OCI-LY3 (cell line): ENCODE measurements at regions not wholly inside any gene's neighbourhood (a gene's known extent, or its start where the extent isn't known, plus 50 kb on each side); places are given as distances from the start of the nearest gene placed in this dataset.

Experiments
- H2AFZ ChIP-seq: fragments of 200-600, 300-600 bp; shearing (Covaris generic); 2 replicates; pipeline ENCODE4 v1.6.0; 2014; ENCODE audit warnings: antibody characterized with exemption, low read depth, low read length
- H3K27ac ChIP-seq: fragments of 200-600, 300-600 bp; sonication (generic); 2 replicates; pipeline ENCODE4 v1.5.1; 2014; ENCODE audit warnings: mild to moderate bottlenecking, low read length, moderate library complexity, mixed read lengths
- H3K27me3 ChIP-seq: fragments of 200-600, 300-600 bp; sonication (generic); 2 replicates; pipeline ENCODE4 v1.6.1; 2014; ENCODE audit warnings: low read depth, low read length, mixed read lengths
- H3K36me3 ChIP-seq: fragments of 200-600, 300-600 bp; sonication (generic); replicated peaks from 2 replicates; pipeline ENCODE3; 2014; ENCODE audit warnings: low read depth, low read length, mixed read lengths
- H3K4me1 ChIP-seq: fragments of 300-600, 200-600 bp; sonication (generic); 2 replicates; pipeline ENCODE4 v1.6.1; 2014; ENCODE audit warnings: low read length, mixed read lengths
- H3K4me2 ChIP-seq: fragments of 200-600, 300-600 bp; sonication (generic); 2 replicates; pipeline ENCODE4 v1.6.1; 2014; ENCODE audit warnings: low read length, mixed read lengths
- H3K4me3 ChIP-seq: fragments of 300-600, 200-600 bp; sonication (generic); 2 replicates; pipeline ENCODE4 v1.5.1; 2014; ENCODE audit warnings: antibody characterized with exemption, mild to moderate bottlenecking, low read length, moderate library complexity
- H3K79me2 ChIP-seq: fragments of 300-600, 200-600 bp; shearing (Covaris generic); 2 replicates; pipeline ENCODE4 v1.6.1; 2014; ENCODE audit warnings: mild to moderate bottlenecking, low read length, mixed read lengths
- H3K9ac ChIP-seq: fragments of 300-600, 200-600 bp; shearing (Covaris generic); 2 replicates; pipeline ENCODE4 v1.6.0; 2014; ENCODE audit warnings: mild to moderate bottlenecking, low read length, moderate library complexity
- H3K9me3 ChIP-seq: fragments of 200-600, 300-600 bp; shearing (Covaris generic); 2 replicates; pipeline ENCODE4 v1.6.1; 2014; ENCODE audit warnings: low read length, mixed read lengths; ENCODE audit not compliant: insufficient read depth
- H4K20me1 ChIP-seq: fragments of 200-600, 300-600 bp; sonication (generic); 2 replicates; pipeline ENCODE4 v1.6.1; 2016; ENCODE audit warnings: low read length, mixed read lengths; ENCODE audit not compliant: insufficient read depth
- CTCF ChIP-seq: fragments of 200-600, 300-600 bp; sonication (generic); IDR thresholded peaks from 2 replicates; pipeline ENCODE4 v1.5.1; 2014; ENCODE audit warnings: antibody characterized with exemption, low read length, low read depth
- EZH2phosphoT487 ChIP-seq: fragments of 200-600 bp; shearing (Covaris generic); IDR thresholded peaks from 2 replicates; pipeline ENCODE4 v1.6.1; 2018; ENCODE audit warnings: antibody characterized with exemption, mixed run types, low read depth

- Histone ChIP-seq H4K20me1 (no peaks in the 10 kb centered on the region), H3K36me3 (peaks cover 7% of the 10 kb centered on the region), H3K79me2 (no peaks in the 10 kb centered on the region), H3K4me1 (peaks cover 3% of the 10 kb centered on the region), H3K4me2 (no peak overlapping the region), H3K9ac (no peak overlapping the region), H3K27me3 (peaks cover 55% of the 10 kb centered on the region), H3K9me3 (peaks cover 7% of the 10 kb centered on the region; the same call in 1 of the 2 replicates), H3K27ac (no peak overlapping the region), H2AFZ (no peak overlapping the region), H3K4me3 (no peak overlapping the region)
- TF ChIP-seq EZH2phosphoT487, result no peak
- no peak for TF ChIP-seq CTCF
Observed at GRCh38 chr2:217228732-217229131, 368.9 kb upstream of the TNP1 start.

- H3K36me3 ChIP-seq, result peaks cover 7% of the 10 kb centered on the region
- peaks cover 55% of the 10 kb centered on the region for H3K27me3 ChIP-seq
- peaks cover 9% of the 10 kb centered on the region; the same call in 1 of the 2 replicates for H3K9me3 ChIP-seq
- H2AFZ ChIP-seq, result no peak overlapping the region
- H3K4me3 ChIP-seq, result no peak overlapping the region
- H4K20me1 ChIP-seq, result no peaks in the 10 kb centered on the region
- H3K27ac ChIP-seq, result no peak overlapping the region
- H3K4me1 ChIP-seq, result peaks cover 13% of the 10 kb centered on the region
- no peak overlapping the region for H3K4me2 ChIP-seq
- no peak overlapping the region for H3K9ac ChIP-seq
- TF ChIP-seq EZH2phosphoT487 (no peak), CTCF (no peak)
- no peaks in the 10 kb centered on the region for H3K79me2 ChIP-seq
Observed at GRCh38 chr2:217227794-217228193, 367.9 kb upstream of the TNP1 start.

- no peak overlapping the region for H3K4me2 ChIP-seq
- peaks cover 22% of the 10 kb centered on the region for H3K4me1 ChIP-seq
- no peak overlapping the region for H3K4me3 ChIP-seq
- no peak overlapping the region for H3K27ac ChIP-seq
- no peaks in the 10 kb centered on the region for H3K79me2 ChIP-seq
- peaks cover 7% of the 10 kb centered on the region for H3K36me3 ChIP-seq
- peaks cover 60% of the 10 kb centered on the region for H3K27me3 ChIP-seq
- no peak for TF ChIP-seq EZH2phosphoT487
- TF ChIP-seq CTCF, result no peak
- no peak overlapping the region for H3K9ac ChIP-seq
- H4K20me1 ChIP-seq, result no peaks in the 10 kb centered on the region
- peaks cover 21% of the 10 kb centered on the region for H3K9me3 ChIP-seq
- no peak overlapping the region for H2AFZ ChIP-seq
Observed at GRCh38 chr2:217225596-217225995, 365.7 kb upstream of the TNP1 start.

- Histone ChIP-seq H3K9ac (peak overlapping the region; percentile 20; the same call in 1 of the 2 replicates), H3K9me3 (peaks cover 21% of the 10 kb centered on the region), H3K4me1 (peaks cover 35% of the 10 kb centered on the region), H3K79me2 (no peaks in the 10 kb centered on the region), H3K27ac (peak overlapping the region; percentile 79), H2AFZ (no peak overlapping the region), H3K4me2 (peak overlapping the region; percentile 62), H4K20me1 (no peaks in the 10 kb centered on the region), H3K4me3 (peak overlapping the region; percentile 52), H3K36me3 (peaks cover 7% of the 10 kb centered on the region), H3K27me3 (peaks cover 71% of the 10 kb centered on the region)
- TF ChIP-seq EZH2phosphoT487 (no peak), CTCF (no peak)
Observed at GRCh38 chr2:217223222-217223930, 363.5 kb upstream of the TNP1 start.
